ENCODE measurements at regions not wholly inside any gene's neighbourhood (a gene's known extent, or its start where the extent isn't known, plus 50 kb on each side); places are given as distances from the start of the nearest gene placed in this dataset.
A peak's percentile ranks its signal among the peaks of the same experiment; 100 is the strongest.
"Not testable (repeated sequence)": the region's sequence is repeated elsewhere in the genome, so short reads cannot be mapped to it uniquely, and the experiment has no call there.

DNA sequence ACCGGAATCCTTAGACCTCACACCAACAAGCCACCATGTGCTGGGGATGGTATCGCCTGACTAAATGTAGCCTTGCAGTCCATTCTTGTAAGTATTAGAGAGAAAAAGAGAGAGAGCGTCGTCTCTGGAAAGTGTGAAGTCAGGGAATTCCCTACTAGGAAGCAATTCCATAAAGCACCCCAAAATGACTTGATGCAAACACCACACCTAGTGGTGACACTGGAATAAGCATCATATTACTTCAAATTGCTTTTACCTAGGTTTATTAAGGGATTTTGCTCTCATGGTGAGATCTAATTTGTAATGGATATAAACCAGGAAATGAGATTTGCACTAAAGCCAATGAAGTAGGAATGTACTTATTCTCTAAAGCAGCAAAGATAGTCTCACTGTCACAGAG, 111.4 kb upstream of the METTL9 start:
- not testable (repeated sequence) for H3K27me3 Mint-ChIP-seq (ENCODE audit: low read depth)

DNA sequence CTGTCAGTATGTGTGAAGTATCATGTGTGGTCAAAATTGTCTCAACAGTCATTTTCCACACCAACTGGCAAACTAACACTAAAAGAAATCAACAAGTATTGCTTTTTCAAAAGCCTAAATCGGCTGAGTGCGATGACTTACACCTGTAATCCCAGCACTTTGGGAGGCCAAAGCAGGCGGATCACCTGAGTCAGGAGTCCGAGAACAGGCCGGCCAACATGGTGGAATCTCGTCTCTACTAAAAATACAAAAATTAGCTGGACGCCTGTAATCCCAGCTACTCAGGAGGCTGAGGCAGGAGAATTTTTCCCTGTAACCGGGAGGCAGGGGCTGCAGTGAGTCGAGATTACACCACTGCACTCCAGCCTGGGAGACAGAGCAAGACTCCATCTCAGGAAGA, 100.3 kb upstream of the METTL9 start:
- not testable (repeated sequence) for H3K4me3 Mint-ChIP-seq; H3K36me3 Mint-ChIP-seq (ENCODE audit: insufficient read depth); ATAC-seq; DNase-seq; H3K9me3 Mint-ChIP-seq; H3K27me3 Mint-ChIP-seq (ENCODE audit: low read depth)
- peaks cover 10% of the 10 kb centered on the region for H3K4me1 Mint-ChIP-seq (ENCODE audit: low read depth)

More for the DNA sequence above, 111.4 kb upstream of the METTL9 start:
- H3K9me3 Mint-ChIP-seq; ATAC-seq; H3K4me3 Mint-ChIP-seq; DNase-seq; H3K36me3 Mint-ChIP-seq (ENCODE audit: insufficient read depth); H3K4me1 Mint-ChIP-seq (ENCODE audit: low read depth): not testable (repeated sequence)

DNA sequence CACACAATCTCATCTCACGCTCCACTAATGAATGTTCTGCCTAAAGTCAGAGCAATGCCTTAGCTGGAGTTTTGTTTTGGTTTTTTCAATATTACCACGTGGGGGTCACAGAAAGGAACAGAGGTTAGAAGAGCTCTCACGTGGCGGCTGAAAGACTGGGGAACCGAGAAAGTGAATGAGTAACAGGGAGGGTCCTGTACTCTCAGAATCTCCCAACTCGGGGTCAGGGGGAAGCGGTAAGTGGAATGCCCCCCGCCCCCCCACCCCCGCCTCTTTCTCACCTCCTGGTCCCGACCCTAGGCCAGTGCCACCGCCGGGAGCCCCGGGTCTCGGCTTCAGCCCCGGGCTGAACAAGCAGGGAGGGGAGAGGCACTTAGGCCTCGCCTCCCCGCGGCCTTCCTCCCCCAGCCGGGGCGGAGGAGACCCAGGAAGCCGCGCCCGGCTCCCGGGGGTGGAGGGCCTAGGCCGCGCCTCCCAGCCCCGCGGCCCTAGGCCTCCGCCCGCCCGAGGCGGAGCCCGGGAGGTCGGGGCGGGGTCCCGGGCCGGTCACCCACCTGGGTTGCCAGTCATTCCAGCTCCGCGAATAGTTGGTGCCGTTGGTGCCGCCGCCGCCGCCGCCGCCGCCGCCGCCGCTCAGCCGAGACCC, 98.0 kb upstream of the METTL9 start:
- Mint-ChIP-seq H3K4me3 (peak overlapping the region; percentile 83), H3K4me1 (ENCODE audit: low read depth) (peaks cover 14% of the 10 kb centered on the region)

DNA sequence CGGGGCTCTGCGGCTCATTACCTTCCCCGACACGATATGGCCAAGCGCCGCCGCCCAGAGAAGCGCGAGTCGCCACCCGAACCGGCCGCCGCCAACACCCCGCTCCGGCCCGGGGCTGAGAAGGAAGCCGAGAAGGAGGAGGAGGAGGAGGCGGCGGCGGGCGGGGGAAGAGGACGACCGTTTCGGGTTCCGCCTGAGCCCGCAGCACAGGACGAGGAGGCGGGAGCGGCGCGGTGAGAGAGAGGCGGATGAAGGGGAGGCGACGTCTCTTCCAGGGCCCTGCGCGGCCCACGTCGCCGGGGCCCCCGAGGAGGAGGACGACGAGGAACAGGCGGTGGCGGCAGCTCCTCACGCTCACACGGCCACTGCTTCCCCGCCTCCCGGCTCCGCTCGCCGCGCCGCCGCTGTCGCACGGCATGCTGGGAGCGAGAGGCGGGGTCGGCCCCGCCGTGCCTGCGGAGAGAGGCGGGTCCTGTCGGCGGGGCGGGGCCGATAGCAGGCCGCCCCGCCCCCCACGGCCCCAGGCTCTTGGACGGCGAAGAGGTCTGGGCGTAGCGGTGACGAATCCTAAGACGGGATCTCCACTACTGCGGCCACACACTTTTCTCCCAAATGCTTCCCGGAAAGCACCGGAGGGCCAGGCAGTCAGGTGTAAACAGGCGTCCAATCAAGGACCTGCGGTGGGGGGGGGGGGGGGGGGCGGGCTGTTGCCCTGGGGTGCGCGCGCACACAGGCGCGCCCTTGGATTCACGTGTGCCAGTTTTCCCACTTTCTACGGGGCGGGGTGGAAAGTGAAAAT, 97.3 kb upstream of the METTL9 start:
- Mint-ChIP-seq H3K9me3 (no peaks in the 10 kb centered on the region), H3K4me3 (peak overlapping the region; percentile 83), H3K4me1 (ENCODE audit: low read depth) (peaks cover 22% of the 10 kb centered on the region), H3K27me3 (ENCODE audit: low read depth) (no peaks in the 10 kb centered on the region), H3K36me3 (ENCODE audit: insufficient read depth) (peaks cover 3% of the 10 kb centered on the region)
- ATAC-seq (peak; percentile 81 to 84), DNase-seq (peak; percentile 88)

More for the DNA sequence above, 98.0 kb upstream of the METTL9 start:
- peak; percentile 65 for DNase-seq
- H3K36me3 Mint-ChIP-seq (ENCODE audit: insufficient read depth); H3K27me3 Mint-ChIP-seq (ENCODE audit: low read depth); H3K9me3 Mint-ChIP-seq: not testable (repeated sequence)
- peak; percentile 77 to 79 for ATAC-seq

DNA sequence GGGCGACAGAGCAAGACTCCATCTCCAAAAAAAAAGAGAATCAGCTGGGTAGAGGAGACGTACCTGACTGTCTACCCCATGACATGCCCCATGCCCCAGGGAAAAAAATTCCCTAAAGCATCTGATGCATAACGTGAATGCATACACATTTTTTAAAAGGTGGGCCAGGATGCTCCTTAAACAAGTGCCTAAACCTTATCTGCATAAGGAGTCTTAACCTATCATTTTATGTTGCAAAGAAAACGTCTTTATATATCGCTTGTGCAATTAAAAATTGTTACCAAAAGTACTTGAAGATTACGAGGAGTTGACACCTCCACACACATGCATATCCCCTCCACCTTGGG, 95.8 kb upstream of the METTL9 start:
- not testable (repeated sequence) for ATAC-seq; H3K36me3 Mint-ChIP-seq (ENCODE audit: insufficient read depth); DNase-seq; H3K9me3 Mint-ChIP-seq; H3K27me3 Mint-ChIP-seq (ENCODE audit: low read depth)
- Mint-ChIP-seq H3K4me3 (peak overlapping the region; percentile 83), H3K4me1 (ENCODE audit: low read depth) (peaks cover 34% of the 10 kb centered on the region)

DNA sequence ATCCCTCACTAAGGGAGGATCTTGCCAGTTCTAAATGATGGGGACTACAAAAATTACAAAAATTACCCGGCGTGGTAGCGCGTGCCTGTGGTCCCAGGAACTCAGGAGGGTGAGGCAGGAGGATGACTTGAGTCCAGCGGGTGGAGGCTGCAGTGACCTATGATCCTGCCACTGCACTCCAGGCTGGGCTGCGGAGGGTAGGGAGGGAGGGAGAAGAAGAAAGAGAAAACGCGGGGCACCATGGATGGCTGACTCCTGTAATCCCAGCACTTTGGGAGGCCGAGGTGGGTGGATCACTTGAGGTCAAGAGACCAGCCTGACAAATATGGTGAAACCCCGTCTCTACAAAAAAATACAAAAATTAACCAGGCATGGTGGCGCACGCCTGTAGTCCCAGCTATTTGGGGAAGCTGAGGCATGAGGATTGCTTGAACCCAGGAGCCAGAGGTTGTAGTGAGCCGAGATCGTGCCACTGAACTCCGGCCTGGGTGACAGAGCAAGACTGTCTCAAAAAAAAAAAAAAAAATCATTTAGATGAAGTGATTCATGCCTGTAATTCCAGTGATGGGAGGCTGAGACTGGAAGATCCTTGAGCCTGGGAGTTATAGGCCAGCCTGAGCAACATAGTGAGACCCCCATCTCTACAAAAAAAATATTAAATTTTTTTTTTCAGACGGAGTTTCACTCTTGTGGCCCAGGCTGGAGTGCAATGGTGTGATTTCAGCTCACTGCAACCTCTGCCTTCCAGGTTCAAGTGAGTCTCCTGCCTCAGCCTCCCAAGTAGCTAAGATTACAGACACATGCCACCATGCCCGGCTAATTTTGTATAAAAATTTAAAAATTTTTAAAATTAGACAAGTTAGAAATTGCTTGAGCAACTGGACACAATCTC, 95.2 kb upstream of the METTL9 start:
- peak; percentile 4 for DNase-seq
- H3K27me3 Mint-ChIP-seq (ENCODE audit: low read depth); H3K36me3 Mint-ChIP-seq (ENCODE audit: insufficient read depth); H3K4me3 Mint-ChIP-seq; H3K9me3 Mint-ChIP-seq; ATAC-seq: not testable (repeated sequence)
- H3K4me1 Mint-ChIP-seq (ENCODE audit: low read depth) = peaks cover 40% of the 10 kb centered on the region

DNA sequence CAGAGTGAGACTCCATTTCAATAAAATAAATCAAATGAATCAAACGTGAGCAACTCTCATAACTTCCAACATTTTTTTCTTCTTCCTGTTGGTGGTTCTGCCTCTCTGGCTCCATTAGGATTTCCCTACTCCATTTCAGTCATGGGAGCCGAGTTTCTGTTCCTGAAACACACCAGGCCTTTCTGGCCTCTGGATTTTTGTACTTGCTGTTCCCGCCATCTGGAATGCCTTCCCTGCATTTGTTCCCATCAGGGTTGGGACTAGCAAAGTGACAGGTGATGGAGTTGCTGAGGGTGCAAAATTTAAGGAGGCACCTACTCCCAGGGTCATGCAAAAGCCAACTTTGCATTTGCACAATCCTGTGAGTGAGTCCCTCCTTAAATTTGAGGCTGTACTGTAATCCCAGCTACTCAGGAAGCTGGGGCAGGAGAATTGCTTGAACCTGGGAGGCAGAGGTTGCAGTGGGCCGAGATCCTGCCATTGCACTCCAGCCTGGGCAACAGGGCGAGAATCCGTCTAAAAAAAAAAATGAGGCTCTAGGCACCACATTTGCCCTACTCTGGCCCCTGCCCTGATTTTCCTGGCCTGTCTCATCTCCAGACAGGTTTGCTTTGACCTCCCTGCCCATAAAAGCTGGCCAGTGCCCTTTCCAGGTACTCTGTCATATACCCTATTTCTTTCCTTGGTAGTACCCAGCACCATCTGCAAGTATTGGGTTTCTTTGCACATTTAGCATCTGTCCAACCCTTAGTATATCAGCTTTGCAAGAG, 93.4 kb upstream of the METTL9 start:
- Mint-ChIP-seq H3K4me1 (ENCODE audit: low read depth) (peaks cover 55% of the 10 kb centered on the region), H3K4me3 (peak overlapping the region; percentile 77), H3K36me3 (ENCODE audit: insufficient read depth) (peaks cover 13% of the 10 kb centered on the region)
- DNase-seq; H3K27me3 Mint-ChIP-seq (ENCODE audit: low read depth); ATAC-seq; H3K9me3 Mint-ChIP-seq: not testable (repeated sequence)

DNA sequence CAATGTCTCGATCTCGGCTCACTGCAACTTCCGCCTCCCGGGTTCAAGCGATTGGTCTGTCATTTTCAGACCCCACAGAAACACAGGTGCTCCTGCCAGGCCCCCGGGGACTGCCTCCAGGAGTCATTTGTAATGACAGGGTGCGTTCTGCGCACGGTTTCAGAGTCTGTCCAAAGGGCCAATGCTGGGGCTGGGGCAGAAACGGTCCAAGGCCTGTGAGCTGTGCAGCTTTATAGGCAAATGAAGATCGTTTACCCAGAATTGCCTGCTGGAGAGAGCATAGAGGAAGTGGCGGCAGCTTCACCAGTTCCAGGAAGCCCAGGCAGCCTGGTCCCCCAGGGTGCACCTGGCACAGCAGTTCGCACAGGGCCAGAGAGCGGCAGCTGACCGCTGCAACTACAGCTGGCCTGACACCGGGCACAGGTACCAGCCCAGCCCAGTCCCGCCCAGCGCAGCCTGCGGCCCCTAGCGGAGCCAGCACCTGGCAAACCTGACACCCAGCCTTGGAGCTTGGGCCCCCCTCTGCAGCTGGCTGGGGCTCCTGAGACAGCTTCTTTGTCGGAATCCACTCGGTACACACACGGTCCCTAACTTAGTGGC, 92.4 kb upstream of the METTL9 start:
- peak; percentile 45 for DNase-seq
- not testable (repeated sequence) for H3K9me3 Mint-ChIP-seq; H3K27me3 Mint-ChIP-seq (ENCODE audit: low read depth)
- peaks cover 16% of the 10 kb centered on the region for H3K36me3 Mint-ChIP-seq (ENCODE audit: insufficient read depth)
- peaks cover 64% of the 10 kb centered on the region for H3K4me1 Mint-ChIP-seq (ENCODE audit: low read depth)
- ATAC-seq = peak; percentile 25 to 34
- peak overlapping the region; percentile 77 for H3K4me3 Mint-ChIP-seq

DNA sequence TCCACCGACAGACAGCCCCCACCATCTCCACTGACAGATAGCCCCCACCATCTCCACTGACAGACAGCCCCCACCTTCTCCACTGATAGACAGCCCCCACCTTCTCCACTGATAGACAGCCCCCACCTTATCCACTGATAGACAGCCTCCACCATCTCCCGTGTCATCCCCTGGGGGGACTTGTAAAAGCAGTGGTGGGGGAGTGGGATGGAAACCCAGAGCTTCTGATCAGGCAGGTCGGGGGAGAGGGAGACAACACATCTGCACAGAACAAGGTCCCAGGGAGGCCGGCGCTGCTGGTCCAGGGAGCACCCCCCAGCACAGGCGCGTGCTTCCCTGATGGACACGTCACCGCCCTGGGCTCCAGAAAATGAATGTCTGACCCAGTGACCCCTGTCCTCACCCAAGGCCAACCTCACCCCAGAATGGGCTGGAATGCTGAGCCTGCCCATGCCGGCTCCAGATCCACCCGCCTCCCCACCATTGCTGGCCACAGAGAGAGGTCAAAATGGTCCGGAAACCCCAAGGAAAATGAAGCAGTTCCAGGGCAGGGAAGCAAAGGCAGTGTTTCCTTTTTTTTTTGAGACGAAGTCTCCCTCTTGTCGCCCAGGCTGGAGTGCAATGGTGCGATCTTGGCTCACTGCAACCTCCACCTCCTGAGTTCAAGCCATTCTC, 91.6 kb upstream of the METTL9 start:
- H3K27me3 Mint-ChIP-seq (ENCODE audit: low read depth); H3K9me3 Mint-ChIP-seq; ATAC-seq: not testable (repeated sequence)
- peaks cover 68% of the 10 kb centered on the region for H3K4me1 Mint-ChIP-seq (ENCODE audit: low read depth)
- peak overlapping the region; percentile 77 for H3K4me3 Mint-ChIP-seq
- H3K36me3 Mint-ChIP-seq (ENCODE audit: insufficient read depth) = peaks cover 16% of the 10 kb centered on the region
- DNase-seq = peak; percentile 8

DNA sequence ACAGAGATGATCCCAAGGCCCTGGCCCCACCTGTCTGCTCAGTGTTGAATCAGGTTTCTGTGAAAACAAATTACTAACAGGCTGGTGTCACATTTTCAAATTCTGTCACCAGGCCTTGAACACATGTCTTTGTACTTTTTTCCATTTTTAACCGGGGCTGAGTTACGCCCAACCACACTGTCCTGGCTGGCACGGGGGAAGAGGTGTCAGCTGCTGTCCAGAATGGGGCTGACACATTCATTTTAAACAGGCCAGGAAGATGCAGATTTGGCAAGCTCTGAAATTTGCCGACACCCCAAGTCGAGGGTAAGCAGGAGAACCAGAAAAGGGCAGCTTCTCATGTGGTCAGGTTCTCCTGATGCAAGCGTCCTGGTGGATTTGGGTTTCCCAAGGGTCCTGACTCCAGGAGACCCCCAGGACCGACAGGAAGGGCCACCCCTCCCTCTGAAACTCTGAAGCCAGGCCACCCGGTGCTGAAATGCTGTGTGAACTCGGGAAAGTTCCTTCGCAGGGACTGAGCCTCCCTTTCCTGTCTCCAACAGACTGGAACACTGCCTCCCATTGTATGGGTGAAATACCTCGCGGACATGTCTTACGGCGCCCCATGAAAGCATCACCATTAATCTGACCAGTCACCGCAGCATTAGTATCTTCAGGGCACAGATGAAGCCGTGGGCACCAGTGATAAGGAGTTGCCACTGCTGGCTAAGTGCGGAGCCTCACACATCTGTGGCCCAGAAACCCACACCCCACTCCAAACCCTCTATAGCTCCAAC, 90.5 kb upstream of the METTL9 start:
- not testable (repeated sequence) for H3K27me3 Mint-ChIP-seq (ENCODE audit: low read depth); H3K9me3 Mint-ChIP-seq; DNase-seq
- H3K4me1 Mint-ChIP-seq (ENCODE audit: low read depth) = peaks cover 67% of the 10 kb centered on the region
- peak overlapping the region; percentile 77 for H3K4me3 Mint-ChIP-seq
- H3K36me3 Mint-ChIP-seq (ENCODE audit: insufficient read depth) = peaks cover 19% of the 10 kb centered on the region
- peak; percentile 46 to 55 for ATAC-seq

DNA sequence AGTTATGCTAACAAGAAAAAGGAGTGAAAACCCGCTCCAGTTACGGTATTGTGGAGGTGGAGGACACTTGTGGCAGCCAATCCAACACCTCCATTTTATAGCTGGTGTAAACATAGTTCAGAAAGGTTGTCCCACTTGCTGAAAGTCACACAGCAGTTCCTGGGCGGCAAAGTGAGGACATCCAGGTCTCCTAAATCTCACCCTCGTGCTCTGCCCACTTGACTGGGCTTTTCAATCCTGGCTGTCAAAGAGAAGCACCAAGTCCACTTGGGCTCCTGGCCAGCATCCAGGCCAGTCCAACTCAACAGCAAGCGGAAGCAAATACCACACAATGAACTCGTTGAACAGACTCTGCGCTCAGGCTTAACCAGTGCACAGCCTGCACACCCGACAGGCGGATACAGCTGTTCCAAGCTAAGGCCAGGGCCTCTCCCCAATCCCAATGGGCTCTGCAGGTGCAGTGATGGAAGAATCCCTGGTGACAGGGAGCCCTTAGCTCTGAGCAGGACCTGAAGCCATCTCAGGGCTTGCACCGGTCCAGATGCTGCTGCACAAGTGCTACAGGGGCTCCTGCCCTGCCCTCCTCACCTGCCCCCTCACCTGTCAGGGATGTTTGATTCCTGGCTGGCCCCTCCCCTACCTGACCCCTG, 89.8 kb upstream of the METTL9 start:
- Mint-ChIP-seq H3K4me3 (peak overlapping the region; percentile 16), H3K36me3 (ENCODE audit: insufficient read depth) (peaks cover 23% of the 10 kb centered on the region), H3K4me1 (ENCODE audit: low read depth) (peaks cover 70% of the 10 kb centered on the region)
- not testable (repeated sequence) for H3K9me3 Mint-ChIP-seq; DNase-seq; H3K27me3 Mint-ChIP-seq (ENCODE audit: low read depth); ATAC-seq

DNA sequence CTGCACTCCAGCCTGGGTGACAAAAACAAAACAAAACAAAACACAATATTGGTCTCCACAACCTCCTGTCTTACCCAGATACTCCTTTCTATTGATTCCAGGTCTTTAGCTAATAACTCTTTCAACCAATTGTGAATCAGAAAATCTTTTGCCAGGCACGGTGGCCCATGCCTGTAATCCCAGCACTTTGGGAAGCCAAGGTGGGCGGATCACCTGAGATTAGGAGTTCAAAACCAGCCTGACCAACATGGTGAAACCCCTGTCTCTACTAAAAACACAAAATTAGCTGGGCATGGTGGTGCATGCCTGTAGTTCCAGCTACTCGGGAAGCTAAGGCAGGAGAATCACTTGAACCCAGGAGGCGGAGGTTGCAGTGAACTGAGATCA, 88.5 kb upstream of the METTL9 start:
- Mint-ChIP-seq H3K36me3 (ENCODE audit: insufficient read depth) (peaks cover 29% of the 10 kb centered on the region), H3K4me1 (ENCODE audit: low read depth) (peaks cover 79% of the 10 kb centered on the region)
- not testable (repeated sequence) for H3K27me3 Mint-ChIP-seq (ENCODE audit: low read depth); H3K9me3 Mint-ChIP-seq; ATAC-seq; DNase-seq; H3K4me3 Mint-ChIP-seq

Data from activated T-cell treated with anti-CD3 and anti-CD28 coated beads, Interleukin-2, amount 50 U/mL, for 4 hours (primary cell).